H4 (cell line): ENCODE measurements at regions not wholly inside any gene's neighbourhood (a gene's known extent, or its start where the extent isn't known, plus 50 kb on each side); places are given as distances from the start of the nearest gene placed in this dataset.
"Not testable (repeated sequence)": the region's sequence is repeated elsewhere in the genome, so short reads cannot be mapped to it uniquely, and the experiment has no call there.

Experiments used
- DNase-seq: peaks from one replicate; pipeline ENCODE4 v3.0.0-alpha.2; 2015; ENCODE audit warnings: low spot score

- DNase-seq = no peak
Measured at GRCh38 chr1:14392161-14392858, 206.2 kb upstream of the KAZN start.

GRCh38 chr1:14392859-14393365 is 205.6 kb upstream of the KAZN start:
- DNase-seq = no peak

GRCh38 chr1:14396100-14396499 is 202.4 kb upstream of the KAZN start:
- DNase-seq = no peak

- no peak for DNase-seq
Measured at GRCh38 chr1:14403961-14404645, 194.4 kb upstream of the KAZN start.

- no peak for DNase-seq
Measured at GRCh38 chr1:14404862-14405301, 193.6 kb upstream of the KAZN start.

GRCh38 chr1:14412235-14412634 is 186.2 kb upstream of the KAZN start:
- DNase-seq = no peak

- DNase-seq = no peak
Measured at GRCh38 chr1:14413819-14414490, 184.5 kb upstream of the KAZN start.

GRCh38 chr1:14415396-14415795 is 183.1 kb upstream of the KAZN start:
- DNase-seq = no peak

- DNase-seq = not testable (repeated sequence)
Measured at GRCh38 chr1:14419778-14420218, 178.7 kb upstream of the KAZN start.

- no peak for DNase-seq
Measured at GRCh38 chr1:14420686-14421085, 177.8 kb upstream of the KAZN start.

GRCh38 chr1:14421295-14421976 is 177.0 kb upstream of the KAZN start:
- DNase-seq = no peak

GRCh38 chr1:14421977-14422609 is 176.4 kb upstream of the KAZN start:
- no peak for DNase-seq

- no peak for DNase-seq
Measured at GRCh38 chr1:14424325-14425002, 174.0 kb upstream of the KAZN start.

- DNase-seq = no peak
Measured at GRCh38 chr1:14426854-14427253, 171.6 kb upstream of the KAZN start.

GRCh38 chr1:14429577-14429976 is 168.9 kb upstream of the KAZN start:
- no peak for DNase-seq

GRCh38 chr1:14432728-14433127 is 165.8 kb upstream of the KAZN start:
- DNase-seq = not testable (repeated sequence)

GRCh38 chr1:14435368-14436023 is 163.0 kb upstream of the KAZN start:
- DNase-seq = no peak

- no peak for DNase-seq
Measured at GRCh38 chr1:14437417-14437918, 161.0 kb upstream of the KAZN start.

GRCh38 chr1:14438127-14438769 is 160.2 kb upstream of the KAZN start:
- no peak for DNase-seq

- no peak for DNase-seq
Measured at GRCh38 chr1:14439015-14439414, 159.5 kb upstream of the KAZN start.
